Testis (tissue), 2 donors: ENCODE measurements at regions not wholly inside any gene's neighbourhood (a gene's known extent, or its start where the extent isn't known, plus 50 kb on each side); places are given as distances from the start of the nearest gene placed in this dataset.

ENCODE experiments used
- CTCF ChIP-seq, 3 experiments: fragments of 450-650 bp in 2 of 3; fragments of 200-600 bp in 1 of 3; sonication (generic) in 1 of 3; IDR thresholded peaks; one replicate each; pipeline ENCODE4 v1.5.1; 2016 to 2019; ENCODE audit warnings: antibody characterized with exemption in 3 of 3, mild to moderate bottlenecking in 2 of 3, moderate library complexity in 1 of 3
- POLR2A ChIP-seq: fragments of 450-650 bp; IDR thresholded peaks from one replicate; pipeline ENCODE4 v1.6.1; 2017; ENCODE audit warnings: antibody characterized with exemption, mild to moderate bottlenecking, moderate library complexity

DNA sequence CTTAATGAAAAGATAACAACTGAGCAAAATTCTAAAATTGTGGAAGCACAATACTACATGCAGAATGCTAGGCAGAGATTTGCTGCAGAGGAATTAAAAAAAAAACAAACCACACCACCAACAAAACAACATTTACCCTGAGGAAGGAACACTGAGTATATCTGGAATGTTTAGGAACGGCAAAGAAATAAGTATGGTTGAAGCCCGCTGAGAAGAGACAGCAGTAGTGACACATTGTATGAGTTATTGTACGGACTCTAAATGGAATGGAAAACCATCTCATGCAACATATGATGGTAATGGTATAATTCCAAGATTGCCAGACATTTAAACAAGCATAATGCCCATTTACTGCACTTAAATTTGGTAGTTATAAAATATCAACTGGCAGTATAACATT lies 568.2 kb upstream of the CCDC54 start:
- TF ChIP-seq CTCF (IDR thresholded peaks at IDR 0.05) (no peak), POLR2A (no peak)
